ENCODE measurements at regions not wholly inside any gene's neighbourhood (a gene's known extent, or its start where the extent isn't known, plus 50 kb on each side); places are given as distances from the start of the nearest gene placed in this dataset.
"Not testable (repeated sequence)": the region's sequence is repeated elsewhere in the genome, so short reads cannot be mapped to it uniquely, and the experiment has no call there.

GRCh38 chr16:86219655-86220445 lies 290.5 kb upstream of the FOXF1 start:
- no peak for DNase-seq

GRCh38 chr16:86220561-86220960 lies 289.8 kb upstream of the FOXF1 start:
- DNase-seq, result no peak

GRCh38 chr16:86221085-86221484 lies 289.2 kb upstream of the FOXF1 start:
- DNase-seq, result peak; percentile 0

- no peak for DNase-seq
These were observed 287.8 kb upstream of the FOXF1 start for GRCh38 chr16:86222547-86222946.

GRCh38 chr16:86222965-86223551 lies 287.3 kb upstream of the FOXF1 start:
- DNase-seq, result no peak

GRCh38 chr16:86224126-86224525 lies 286.2 kb upstream of the FOXF1 start:
- DNase-seq, result no peak

GRCh38 chr16:86224629-86225028 lies 285.7 kb upstream of the FOXF1 start:
- DNase-seq, result no peak

GRCh38 chr16:86225905-86226371 lies 284.4 kb upstream of the FOXF1 start:
- no peak for DNase-seq

GRCh38 chr16:86227041-86227440 lies 283.3 kb upstream of the FOXF1 start:
- DNase-seq, result no peak

GRCh38 chr16:86227801-86228200 lies 282.5 kb upstream of the FOXF1 start:
- DNase-seq, result no peak

- no peak for DNase-seq
These were observed 281.6 kb upstream of the FOXF1 start for GRCh38 chr16:86228713-86229112.

- no peak for DNase-seq
These were observed 281.0 kb upstream of the FOXF1 start for GRCh38 chr16:86229283-86229682.

GRCh38 chr16:86229866-86230656 lies 280.3 kb upstream of the FOXF1 start:
- no peak for DNase-seq

- no peak for DNase-seq
These were observed 278.9 kb upstream of the FOXF1 start for GRCh38 chr16:86231321-86231995.

- DNase-seq, result no peak
These were observed 278.4 kb upstream of the FOXF1 start for GRCh38 chr16:86231996-86232350.

GRCh38 chr16:86232496-86232895 lies 277.8 kb upstream of the FOXF1 start:
- DNase-seq, result no peak

- DNase-seq, result not testable (repeated sequence)
These were observed 276.8 kb upstream of the FOXF1 start for GRCh38 chr16:86233506-86233905.

- no peak for DNase-seq
These were observed 270.9 kb upstream of the FOXF1 start for GRCh38 chr16:86239381-86239780.

GRCh38 chr16:86240716-86241363 lies 269.5 kb upstream of the FOXF1 start:
- DNase-seq, result no peak

GRCh38 chr16:86241681-86242080 lies 268.6 kb upstream of the FOXF1 start:
- DNase-seq, result no peak

- DNase-seq, result no peak
These were observed 267.8 kb upstream of the FOXF1 start for GRCh38 chr16:86242244-86243122.

- DNase-seq, result no peak
These were observed 267.2 kb upstream of the FOXF1 start for GRCh38 chr16:86243123-86243473.
